K562 (cell line): ENCODE measurements at regions not wholly inside any gene's neighbourhood (a gene's known extent, or its start where the extent isn't known, plus 50 kb on each side); places are given as distances from the start of the nearest gene placed in this dataset.

ENCODE experiments used
- ATF3 ChIP-seq, 2 experiments: fragments of 450-650 bp in 1 of 2; sonication (generic) in 1 of 2; formaldehyde crosslinking in 1 of 2; IDR thresholded peaks in 1 of 2; conservative IDR thresholded peaks in 1 of 2; 2 replicates each; pipeline versions ENCODE4 v1.6.1 to v1.8.1; 2016 to 2023; ENCODE audit warnings: mild to moderate bottlenecking in 2 of 2, moderate library complexity in 2 of 2, inconsistent platforms in 1 of 2, missing genetic modification reagents in 1 of 2
- CREB1 ChIP-seq, 2 experiments: sonication (generic) in 1 of 2; formaldehyde crosslinking in 1 of 2; IDR thresholded peaks; 2 replicates each; pipeline versions ENCODE4 v1.6.1 to v1.8.0; 2012 to 2022; ENCODE audit warnings: inconsistent platforms in 1 of 2, mild to moderate bottlenecking in 1 of 2, missing genetic modification reagents in 1 of 2, moderate library complexity in 1 of 2
- ETV6 ChIP-seq, 3 experiments: fragments of 150-350 bp in 1 of 3; sonication (generic) in 1 of 3; formaldehyde crosslinking in 1 of 3; IDR thresholded peaks; 2 replicates each; pipeline versions ENCODE4 v1.6.1 to v1.8.0; 2014 to 2022; ENCODE audit warnings: borderline replicate concordance in 2 of 3, low read depth in 2 of 3, antibody characterized with exemption in 1 of 3, low read length in 1 of 3, mild to moderate bottlenecking in 1 of 3, missing genetic modification reagents in 1 of 3
- HDAC8 ChIP-seq: fragments of 450-650 bp; IDR thresholded peaks from 2 replicates; pipeline ENCODE4 v1.6.1; 2016; ENCODE audit warnings: mild to moderate bottlenecking, missing genetic modification characterization, moderate library complexity, missing compliant biosample characterization
- HLTF ChIP-seq: fragments of 450-650 bp; IDR thresholded peaks from 2 replicates; pipeline ENCODE4 v1.6.1; 2016
- LCOR ChIP-seq: sonication (generic); formaldehyde crosslinking; IDR thresholded peaks from 2 replicates; pipeline ENCODE4 v1.8.0; 2022; ENCODE audit warnings: mild to moderate bottlenecking, missing genetic modification reagents
- MCM2 ChIP-seq: fragments of 450-650 bp; IDR thresholded peaks from 2 replicates; pipeline ENCODE4 v1.6.1; 2017; ENCODE audit warnings: low read depth, mild to moderate bottlenecking
- MNT ChIP-seq, 2 experiments: fragments of 450-650 bp; conservative IDR thresholded peaks; 2 replicates each; pipeline ENCODE4 v1.6.1; 2017; ENCODE audit warnings: mild to moderate bottlenecking in 2 of 2, moderate library complexity in 2 of 2
- MTA3 ChIP-seq: fragments of 450-650 bp; formaldehyde crosslinking; IDR thresholded peaks from 2 replicates; pipeline ENCODE4 v1.6.1; 2017; ENCODE audit warnings: mild to moderate bottlenecking, borderline replicate concordance
- PBX2 ChIP-seq, 2 experiments: IDR thresholded peaks in 1 of 2; conservative IDR thresholded peaks in 1 of 2; 2 replicates each; pipeline ENCODE4 v1.6.1; 2016; ENCODE audit warnings: low read depth in 2 of 2, mild to moderate bottlenecking in 1 of 2, missing compliant biosample characterization in 1 of 2, missing genetic modification characterization in 1 of 2, moderate library complexity in 1 of 2
- PREB ChIP-seq: sonication (generic); formaldehyde crosslinking; IDR thresholded peaks from 2 replicates; pipeline ENCODE4 v1.8.1; 2023; ENCODE audit warnings: mild to moderate bottlenecking, missing genetic modification reagents
- RCOR1 ChIP-seq, 2 experiments: IDR thresholded peaks; 2 replicates each; pipeline ENCODE4 v1.6.1; 2012; ENCODE audit warnings: low read depth in 2 of 2, low read length in 2 of 2, borderline replicate concordance in 1 of 2, improper control_type of control experiment in 1 of 2
- TCF3 ChIP-seq: sonication (generic); formaldehyde crosslinking; IDR thresholded peaks from 2 replicates; pipeline ENCODE4 v1.4.0; 2020; ENCODE audit warnings: mild to moderate bottlenecking, missing genetic modification reagents
- TCFL5 ChIP-seq: fragments of 250-450 bp; sonication (Bioruptor Pico); conservative IDR thresholded peaks from 2 replicates; pipeline ENCODE4 v1.6.1; 2021; ENCODE audit warnings: mild to moderate bottlenecking, moderate library complexity, matching md5 sums
- TRIM28 ChIP-seq: fragments of 450-650 bp; IDR thresholded peaks from 2 replicates; pipeline ENCODE4 v1.6.1; 2017
- U2AF2 ChIP-seq: fragments of 200-400 bp; formaldehyde crosslinking; optimal IDR thresholded peaks from 2 replicates; pipeline ENCODE3; 2017; ENCODE audit warnings: low read depth, mild to moderate bottlenecking, low read length
- ZNF696 ChIP-seq: fragments of 250-450 bp; sonication (Bioruptor Pico); conservative IDR thresholded peaks from 2 replicates; pipeline ENCODE4 v1.4.0; 2020; ENCODE audit warnings: mild to moderate bottlenecking, moderate library complexity

GRCh38 chr1:116826818-116827606 is 72.8 kb downstream of the CD2 start (continued):
- TF ChIP-seq PBX2 (CRISPR knock-in tag; IDR thresholded peaks at IDR 0.05; ENCODE audit: low read depth) (peak; percentile 99), PBX2 (tag; conservative IDR thresholded peaks at IDR 0.05; ENCODE audit: low read depth) (peak; percentile 99), CREB1 (IDR thresholded peaks at IDR 0.05) (no peak), CREB1 (CRISPR knock-in tag; IDR thresholded peaks at IDR 0.05) (peak; percentile 56), HDAC8 (tag) (peak; percentile 40; the same call in 1 of the 2 replicates), MCM2 (no peak), TRIM28 (peak; percentile 44; the same call in 1 of the 2 replicates), RCOR1 (IDR thresholded peaks at IDR 0.05; ENCODE audit: borderline replicate concordance in 1 of 2, low read depth in 2 of 2, low read length in 2 of 2) (peak; percentile 8 to 97; a peak in 2 of 4 replicates), ETV6 (IDR thresholded peaks at IDR 0.05; ENCODE audit: borderline replicate concordance in 1 of 2, low read depth in 2 of 2, low read length in 1 of 2) (peak in 1 of 2 experiments; percentile 57; a peak in 1 of 4 replicates), ETV6 (CRISPR knock-in tag; IDR thresholded peaks at IDR 0.05; ENCODE audit: borderline replicate concordance) (no peak), MNT (conservative IDR thresholded peaks at IDR 0.05) (peak in 1 of 2 experiments; percentile 55; a peak in 1 of 4 replicates), ATF3 (IDR thresholded peaks at IDR 0.05) (peak; percentile 100), ATF3 (CRISPR knock-in tag; conservative IDR thresholded peaks at IDR 0.05) (peak; percentile 97), ZNF696 (CRISPR knock-in tag) (no peak), HLTF (peak; percentile 18; the same call in 1 of the 2 replicates), PREB (CRISPR knock-in tag) (no peak), U2AF2 (no peak), TCFL5 (CRISPR knock-in tag) (peak; percentile 71; the same call in 1 of the 2 replicates), MTA3 (0 out of 2 replicates have a peak, but pooled peaks have one; percentile 67), LCOR (CRISPR knock-in tag) (0 out of 2 replicates have a peak, but pooled peaks have one; percentile 63), TCF3 (CRISPR knock-in tag) (peak; percentile 67)
